ENCODE measurements at regions not wholly inside any gene's neighbourhood (a gene's known extent, or its start where the extent isn't known, plus 50 kb on each side); places are given as distances from the start of the nearest gene placed in this dataset.

GRCh38 chr17:33679595-33679994 is 386.5 kb upstream of the ASIC2 start:
- TF ChIP-seq, protein P1, sequence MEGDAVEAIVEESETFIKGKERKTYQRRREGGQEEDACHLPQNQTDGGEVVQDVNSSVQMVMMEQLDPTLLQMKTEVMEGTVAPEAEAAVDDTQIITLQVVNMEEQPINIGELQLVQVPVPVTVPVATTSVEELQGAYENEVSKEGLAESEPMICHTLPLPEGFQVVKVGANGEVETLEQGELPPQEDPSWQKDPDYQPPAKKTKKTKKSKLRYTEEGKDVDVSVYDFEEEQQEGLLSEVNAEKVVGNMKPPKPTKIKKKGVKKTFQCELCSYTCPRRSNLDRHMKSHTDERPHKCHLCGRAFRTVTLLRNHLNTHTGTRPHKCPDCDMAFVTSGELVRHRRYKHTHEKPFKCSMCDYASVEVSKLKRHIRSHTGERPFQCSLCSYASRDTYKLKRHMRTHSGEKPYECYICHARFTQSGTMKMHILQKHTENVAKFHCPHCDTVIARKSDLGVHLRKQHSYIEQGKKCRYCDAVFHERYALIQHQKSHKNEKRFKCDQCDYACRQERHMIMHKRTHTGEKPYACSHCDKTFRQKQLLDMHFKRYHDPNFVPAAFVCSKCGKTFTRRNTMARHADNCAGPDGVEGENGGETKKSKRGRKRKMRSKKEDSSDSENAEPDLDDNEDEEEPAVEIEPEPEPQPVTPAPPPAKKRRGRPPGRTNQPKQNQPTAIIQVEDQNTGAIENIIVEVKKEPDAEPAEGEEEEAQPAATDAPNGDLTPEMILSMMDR (IDR thresholded peaks at IDR 0.05) = no peak
- TF ChIP-seq POLR2AphosphoS5 (IDR thresholded peaks at IDR 0.05) = no peak

Data from transverse colon (tissue), 4 donors.